Neuronal stem cell (in vitro differentiated cells): ENCODE measurements at regions not wholly inside any gene's neighbourhood (a gene's known extent, or its start where the extent isn't known, plus 50 kb on each side); places are given as distances from the start of the nearest gene placed in this dataset.

ENCODE experiments used
- DNase-seq: peaks from one replicate; pipeline ENCODE4 v3.0.0-alpha.2; 2013; ENCODE audit warnings: low spot score
- H2AFZ ChIP-seq: one replicate; pipeline ENCODE4 v1.6.1; 2013; ENCODE audit warnings: mild to moderate bottlenecking, low read length, inconsistent platforms
- H2AK5ac ChIP-seq: 2 replicates; pipeline ENCODE4 v1.6.1; 2013; ENCODE audit warnings: low read depth, mild to moderate bottlenecking, inconsistent platforms, low read length, moderate library complexity, mixed read lengths
- H2BK120ac ChIP-seq: 2 replicates; pipeline ENCODE4 v1.6.1; 2013; ENCODE audit warnings: low read depth, mild to moderate bottlenecking, inconsistent platforms, low read length, moderate library complexity, mixed read lengths
- H2BK12ac ChIP-seq: one replicate; pipeline ENCODE4 v1.6.1; 2013; ENCODE audit warnings: low read length, inconsistent platforms
- H2BK15ac ChIP-seq: 2 replicates; pipeline ENCODE4 v1.6.1; 2013; ENCODE audit warnings: mild to moderate bottlenecking, low read length, inconsistent platforms, mixed read lengths
- H2BK5ac ChIP-seq: one replicate; pipeline ENCODE4 v1.6.1; 2013; ENCODE audit warnings: inconsistent platforms, mild to moderate bottlenecking, low read length, moderate library complexity
- H3K14ac ChIP-seq: one replicate; pipeline ENCODE4 v1.6.1; 2013; ENCODE audit warnings: low read length, inconsistent platforms
- H3K18ac ChIP-seq: 2 replicates; pipeline ENCODE4 v1.6.1; 2013; ENCODE audit warnings: low read length, inconsistent platforms
- H3K23ac ChIP-seq: 2 replicates; pipeline ENCODE4 v1.6.1; 2013; ENCODE audit warnings: low read depth, mild to moderate bottlenecking, mixed read lengths, low read length, inconsistent platforms; ENCODE audit not compliant: poor library complexity
- H3K27ac ChIP-seq: replicated peaks from 3 replicates; pipeline ENCODE4 v1.5.1; 2013; ENCODE audit warnings: low read length, inconsistent platforms
- H3K27me3 ChIP-seq, 3 experiments: 2 replicates each; pipeline ENCODE4 v1.6.1; 2013; ENCODE audit warnings: low read length in 3 of 3, mild to moderate bottlenecking in 2 of 3, inconsistent platforms in 1 of 3, low read depth in 1 of 3, mixed read lengths in 1 of 3, moderate library complexity in 1 of 3; ENCODE audit not compliant: control insufficient read depth in 3 of 3, insufficient read depth in 3 of 3
- H3K36me3 ChIP-seq, 2 donors: replicated peaks in 1 of 2; 2 replicates each; pipeline ENCODE4 v1.6.1; 2013; ENCODE audit warnings: low read length in 2 of 2; ENCODE audit not compliant: control insufficient read depth in 2 of 2, insufficient read depth in 2 of 2
- H3K4ac ChIP-seq: 2 replicates; pipeline ENCODE4 v1.6.1; 2013; ENCODE audit warnings: inconsistent platforms, mild to moderate bottlenecking, low read length, moderate library complexity
- H3K4me1 ChIP-seq, 2 donors: 1 replicate in 1 of 2; 2 replicates in 1 of 2; pipeline ENCODE4 v1.6.1; 2013; ENCODE audit warnings: low read length in 2 of 2, low read depth in 1 of 2; ENCODE audit not compliant: control insufficient read depth in 2 of 2, insufficient read depth in 1 of 2
- H3K4me2 ChIP-seq: one replicate; pipeline ENCODE4 v1.6.1; 2013; ENCODE audit warnings: mild to moderate bottlenecking, low read length, inconsistent platforms; ENCODE audit not compliant: insufficient read depth, poor library complexity, severe bottlenecking
- H3K4me3 ChIP-seq, 2 donors: 2 replicates each; pipeline ENCODE4 v1.5.1; 2013; ENCODE audit warnings: low read length in 2 of 2, mild to moderate bottlenecking in 2 of 2, inconsistent platforms in 1 of 2, moderate library complexity in 1 of 2
- H3K79me1 ChIP-seq: one replicate; pipeline ENCODE4 v1.6.1; 2013; ENCODE audit warnings: low read depth, mild to moderate bottlenecking, inconsistent platforms, low read length, moderate library complexity
- H3K9ac ChIP-seq: one replicate; pipeline ENCODE4 v1.6.1; 2013; ENCODE audit warnings: mild to moderate bottlenecking, low read depth, low read length, inconsistent platforms; ENCODE audit not compliant: poor library complexity
- H3K9me3 ChIP-seq, 2 donors: replicated peaks in 1 of 2; 2 replicates each; pipeline versions ENCODE3 to v1.6.1; 2013; ENCODE audit warnings: low read length in 2 of 2, mild to moderate bottlenecking in 2 of 2, inconsistent platforms in 1 of 2, low read depth in 1 of 2, mixed read lengths in 1 of 2, moderate library complexity in 1 of 2; ENCODE audit not compliant: control insufficient read depth in 2 of 2, insufficient read depth in 1 of 2
- H4K8ac ChIP-seq: one replicate; pipeline ENCODE4 v1.6.1; 2013; ENCODE audit warnings: low read depth, mild to moderate bottlenecking, inconsistent platforms, low read length, moderate library complexity
- H4K91ac ChIP-seq: one replicate; pipeline ENCODE4 v1.6.1; 2013; ENCODE audit warnings: low read length, low read depth, mild to moderate bottlenecking, inconsistent platforms; ENCODE audit not compliant: poor library complexity
- WGBS, 2 donors: extraction: QIAGEN DNeasy Blood & Tissue Kit; methylation state at CpG; one replicate each; pipeline ENCODE4 v1.1.7; 2013; ENCODE audit warnings: missing lambda C conversion rate in 2 of 2, mixed read lengths in 1 of 2; ENCODE audit not compliant: insufficient read length in 2 of 2, insufficient replicate concordance in 1 of 2; ENCODE audit errors: extremely low coverage in 2 of 2; 5-methylcytosine and 5-hydroxymethylcytosine counted together

- no peaks in the 10 kb centered on the region for H3K9me3 ChIP-seq
- no peak overlapping the region for H2AFZ ChIP-seq
- no peak overlapping the region for H3K27ac ChIP-seq
- no peak overlapping the region for H4K91ac ChIP-seq
- no peak overlapping the region for H3K18ac ChIP-seq
- H3K79me1 ChIP-seq, result no peaks in the 10 kb centered on the region
- no CpG with 5 or more reads among the region's 3 CpGs for WGBS, 2 donors
- no peak overlapping the region for H2BK5ac ChIP-seq
- H3K4me2 ChIP-seq, result no peak overlapping the region
- no peak for DNase-seq
- peaks cover 0 to 12% of the 10 kb centered on the region in 2 donors for H3K4me1 ChIP-seq
- no peak overlapping the region for H2BK12ac ChIP-seq
- H3K36me3 ChIP-seq, result no peaks in the 10 kb centered on the region
- no peak overlapping the region for H3K4ac ChIP-seq
- no peak overlapping the region for H2BK120ac ChIP-seq
- H4K8ac ChIP-seq, result no peak overlapping the region
- H2AK5ac ChIP-seq, result no peak overlapping the region
- no peak overlapping the region for H3K9ac ChIP-seq
- H3K14ac ChIP-seq, result no peak overlapping the region
- no peaks in the 10 kb centered on the region for H3K27me3 ChIP-seq
- H3K4me3 ChIP-seq, result no peak overlapping the region
- H3K23ac ChIP-seq, result no peak overlapping the region
- H2BK15ac ChIP-seq, result no peak overlapping the region
Measured at GRCh38 chr20:48557380-48557779, 270.4 kb downstream of the PREX1 start.

DNA sequence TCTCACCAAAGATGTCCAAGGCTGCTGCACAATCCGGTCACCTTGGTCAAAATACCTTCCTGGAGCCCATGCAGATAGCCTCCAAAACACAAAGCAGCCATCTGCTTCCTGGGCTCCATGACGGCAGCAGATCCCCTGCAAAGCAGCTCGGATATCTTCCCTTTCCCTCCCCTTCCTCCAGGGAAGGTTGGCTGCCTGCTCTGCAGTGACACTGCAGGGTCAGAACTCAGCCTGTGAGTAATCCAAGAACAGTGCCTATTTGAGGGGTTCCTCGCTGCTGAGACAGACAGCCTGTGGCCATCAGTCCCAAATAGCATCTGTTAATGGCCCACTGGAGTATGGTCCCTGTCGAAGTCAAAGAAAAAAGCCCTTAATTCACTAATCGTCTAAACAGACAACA, 270.8 kb downstream of the PREX1 start:
- H3K23ac ChIP-seq, result no peak overlapping the region
- H3K9ac ChIP-seq, result peak overlapping the region; percentile 5
- H3K79me1 ChIP-seq, result no peaks in the 10 kb centered on the region
- peaks cover 0 to 12% of the 10 kb centered on the region in 2 donors for H3K4me1 ChIP-seq
- no peaks in the 10 kb centered on the region for H3K36me3 ChIP-seq
- no peak overlapping the region for H2BK12ac ChIP-seq
- peak; percentile 17 for DNase-seq
- H3K27ac ChIP-seq, result no peak overlapping the region
- no peak overlapping the region for H3K4me2 ChIP-seq
- no CpG with 5 or more reads among the region's 6 CpGs for WGBS, 2 donors
- H3K14ac ChIP-seq, result no peak overlapping the region
- H3K4me3 ChIP-seq, result no peak overlapping the region
- no peak overlapping the region for H2BK15ac ChIP-seq
- H2BK5ac ChIP-seq, result no peak overlapping the region
- H2AK5ac ChIP-seq, result peak overlapping the region; percentile 5
- no peak overlapping the region for H2AFZ ChIP-seq
- H4K8ac ChIP-seq, result no peak overlapping the region
- no peak overlapping the region for H3K4ac ChIP-seq
- H2BK120ac ChIP-seq, result no peak overlapping the region
- no peaks in the 10 kb centered on the region for H3K9me3 ChIP-seq
- no peak overlapping the region for H3K18ac ChIP-seq
- no peaks in the 10 kb centered on the region for H3K27me3 ChIP-seq
- H4K91ac ChIP-seq, result no peak overlapping the region

- H2BK120ac ChIP-seq, result no peak overlapping the region
- no CpG with 5 or more reads among the region's 8 CpGs for WGBS, 2 donors
- peaks cover 0 to under 1% (median 0%) of the 10 kb centered on the region in 3 experiments for H3K27me3 ChIP-seq
- no peaks in the 10 kb centered on the region for H3K36me3 ChIP-seq
- H3K14ac ChIP-seq, result no peak overlapping the region
- no peak overlapping the region for H3K9ac ChIP-seq
- H3K9me3 ChIP-seq, result no peaks in the 10 kb centered on the region
- H3K23ac ChIP-seq, result no peak overlapping the region
- H3K18ac ChIP-seq, result no peak overlapping the region
- H3K79me1 ChIP-seq, result no peaks in the 10 kb centered on the region
- no peak for DNase-seq
- no peak overlapping the region for H4K8ac ChIP-seq
- no peak overlapping the region for H2AFZ ChIP-seq
- H3K27ac ChIP-seq, result no peak overlapping the region
- no peak overlapping the region for H3K4me2 ChIP-seq
- no peak overlapping the region for H4K91ac ChIP-seq
- no peak overlapping the region for H2BK5ac ChIP-seq
- no peak overlapping the region for H3K4me3 ChIP-seq
- H3K4ac ChIP-seq, result no peak overlapping the region
- no peak overlapping the region for H2BK15ac ChIP-seq
- H2BK12ac ChIP-seq, result no peak overlapping the region
- peaks cover 0 to 7% of the 10 kb centered on the region in 2 donors for H3K4me1 ChIP-seq
- H2AK5ac ChIP-seq, result no peak overlapping the region
Measured at GRCh38 chr20:48552550-48552949, 275.2 kb downstream of the PREX1 start.

- Histone ChIP-seq H2BK15ac (peak overlapping the region; percentile 51), H3K23ac (no peak overlapping the region), H3K36me3 (no peaks in the 10 kb centered on the region), H3K27ac (no peak overlapping the region), H4K91ac (no peak overlapping the region), H2BK12ac (no peak overlapping the region), H3K14ac (no peak overlapping the region), H2AFZ (no peak overlapping the region), H3K18ac (peak overlapping the region; percentile 1), H3K4me3 (no peak overlapping the region), H3K4ac (no peak overlapping the region), H3K79me1 (no peaks in the 10 kb centered on the region), H3K4me2 (no peak overlapping the region), H2BK5ac (no peak overlapping the region), H3K27me3 (peaks cover 0 to 3% (median 0%) of the 10 kb centered on the region in 3 experiments), H2AK5ac (no peak overlapping the region), H2BK120ac (no peak overlapping the region), H4K8ac (no peak overlapping the region), H3K4me1 (peaks cover 0 to 2% of the 10 kb centered on the region in 2 donors), H3K9me3 (no peaks in the 10 kb centered on the region), H3K9ac (no peak overlapping the region)
- DNase-seq, result no peak
- no CpG with 5 or more reads among the region's 7 CpGs for WGBS, 2 donors
Measured at GRCh38 chr20:48550814-48551213, 277.0 kb downstream of the PREX1 start.
